Tibial nerve (tissue), 4 donors: ENCODE measurements at regions not wholly inside any gene's neighbourhood (a gene's known extent, or its start where the extent isn't known, plus 50 kb on each side); places are given as distances from the start of the nearest gene placed in this dataset.

Source experiments
- CTCF ChIP-seq, 5 experiments: fragments of 200-600 bp in 3 of 5; fragments of 450-650 bp in 2 of 5; sonication (generic) in 3 of 5; IDR thresholded peaks; one replicate each; pipeline ENCODE4 v1.5.1; 2016 to 2019; ENCODE audit warnings: antibody characterized with exemption in 5 of 5, mild to moderate bottlenecking in 3 of 5, moderate library complexity in 2 of 5
- EP300 ChIP-seq, 2 donors: sonication (generic); formaldehyde crosslinking; IDR thresholded peaks; one replicate each; pipeline ENCODE4 v1.6.1; 2017; ENCODE audit warnings: antibody characterized with exemption in 2 of 2, mild to moderate bottlenecking in 1 of 2
- POLR2A ChIP-seq, 2 donors: fragments of 450-650 bp; IDR thresholded peaks; one replicate each; pipeline ENCODE4 v1.6.1; 2017; ENCODE audit warnings: antibody characterized with exemption in 2 of 2, mild to moderate bottlenecking in 2 of 2, moderate library complexity in 2 of 2

DNA sequence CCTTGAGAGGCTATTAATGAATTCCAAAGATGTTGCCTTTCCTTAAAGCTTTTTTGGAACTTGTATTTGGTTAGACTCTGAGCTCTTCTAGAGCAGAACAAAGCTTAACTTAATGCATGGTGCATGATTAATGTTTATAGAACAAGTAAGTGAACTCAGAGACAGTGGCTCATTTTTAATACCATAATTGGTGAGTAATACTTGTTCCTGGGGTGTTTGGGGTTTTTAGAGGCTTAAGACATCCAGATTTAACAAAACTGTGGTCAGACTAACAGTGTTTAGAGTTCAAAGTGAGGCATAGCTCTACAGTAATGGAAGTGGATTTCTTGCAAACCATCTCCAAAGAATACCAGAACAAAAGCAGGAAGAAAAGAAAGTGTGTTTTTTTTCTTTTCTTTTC is 73.7 kb upstream of the CTSC start:
- TF ChIP-seq CTCF (IDR thresholded peaks at IDR 0.05) (no peak), POLR2A (IDR thresholded peaks at IDR 0.05) (no peak), EP300 (IDR thresholded peaks at IDR 0.05) (no peak)
